GM10266 (cell line): ENCODE measurements at regions not wholly inside any gene's neighbourhood (a gene's known extent, or its start where the extent isn't known, plus 50 kb on each side); places are given as distances from the start of the nearest gene placed in this dataset.

Experiments
- DNase-seq: peaks from one replicate; pipeline ENCODE4 v3.0.0; 2012; ENCODE audit errors: extremely low spot score
- CTCF ChIP-seq: IDR thresholded peaks from 2 replicates; pipeline ENCODE4 v1.5.1; 2012; ENCODE audit warnings: mild to moderate bottlenecking, low read depth; ENCODE audit not compliant: control insufficient read depth, insufficient read depth; ENCODE audit errors: missing control alignments

GRCh38 chr2:155633887-155634570 lies 698.5 kb downstream of the NR4A2 start:
- peak; percentile 11 for DNase-seq
- TF ChIP-seq CTCF: no peak

GRCh38 chr2:155633060-155633839 lies 699.3 kb downstream of the NR4A2 start:
- DNase-seq: no peak
- TF ChIP-seq CTCF: no peak

- no peak for TF ChIP-seq CTCF
- DNase-seq: no peak
Observed at GRCh38 chr2:155630760-155631159, 701.8 kb downstream of the NR4A2 start.

GRCh38 chr2:155622443-155622842 lies 710.1 kb downstream of the NR4A2 start:
- TF ChIP-seq CTCF: no peak
- no peak for DNase-seq

GRCh38 chr2:155600914-155601760 lies 731.4 kb downstream of the NR4A2 start:
- no peak for DNase-seq
- TF ChIP-seq CTCF: no peak

- DNase-seq: no peak
- no peak for TF ChIP-seq CTCF
Observed at GRCh38 chr2:155600296-155600695, 732.2 kb downstream of the NR4A2 start.
